ENCODE measurements at regions not wholly inside any gene's neighbourhood (a gene's known extent, or its start where the extent isn't known, plus 50 kb on each side); places are given as distances from the start of the nearest gene placed in this dataset.

GRCh38 chr3:10764259-10765051 lies 51.6 kb upstream of the SLC6A11 start:
- no peak for DNase-seq (ENCODE audit: low read depth)

DNA sequence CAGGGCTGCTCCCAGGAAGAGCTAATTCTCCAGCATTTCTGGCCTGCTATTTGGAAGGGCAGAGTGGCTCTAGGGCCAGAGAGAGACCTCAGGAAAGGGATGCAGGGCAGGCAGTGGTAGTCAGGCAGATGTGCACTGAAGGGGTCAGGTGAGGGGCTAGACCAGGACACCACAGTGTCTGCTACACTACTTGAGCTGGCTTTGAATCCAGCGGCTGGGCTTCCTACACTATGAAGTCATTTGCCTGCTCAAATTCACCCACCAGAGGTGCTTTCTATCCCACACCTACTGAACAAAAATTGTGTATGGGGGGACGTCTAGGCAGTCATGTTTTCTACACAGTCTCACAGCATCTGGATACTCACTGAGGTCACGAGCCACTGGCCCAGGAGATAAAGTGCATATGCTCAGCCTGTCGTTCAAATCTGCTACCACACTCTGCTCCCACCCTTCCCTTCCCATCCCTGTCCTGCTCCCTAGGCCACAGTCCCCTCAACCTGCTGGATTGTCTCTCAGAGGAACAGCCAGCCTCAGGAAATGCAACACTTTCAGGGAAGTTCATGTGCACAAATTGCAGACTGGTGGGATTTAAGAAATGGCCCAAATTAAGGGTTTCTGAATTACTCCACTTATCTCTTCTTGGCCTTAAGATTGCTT lies 49.9 kb upstream of the SLC6A11 start:
- DNase-seq (ENCODE audit: low read depth): no peak

All from EH (cell line).